ENCODE measurements at regions not wholly inside any gene's neighbourhood (a gene's known extent, or its start where the extent isn't known, plus 50 kb on each side); places are given as distances from the start of the nearest gene placed in this dataset.
A peak's percentile ranks its signal among the peaks of the same experiment; 100 is the strongest.
"Not testable (repeated sequence)": the region's sequence is repeated elsewhere in the genome, so short reads cannot be mapped to it uniquely, and the experiment has no call there.

DNA sequence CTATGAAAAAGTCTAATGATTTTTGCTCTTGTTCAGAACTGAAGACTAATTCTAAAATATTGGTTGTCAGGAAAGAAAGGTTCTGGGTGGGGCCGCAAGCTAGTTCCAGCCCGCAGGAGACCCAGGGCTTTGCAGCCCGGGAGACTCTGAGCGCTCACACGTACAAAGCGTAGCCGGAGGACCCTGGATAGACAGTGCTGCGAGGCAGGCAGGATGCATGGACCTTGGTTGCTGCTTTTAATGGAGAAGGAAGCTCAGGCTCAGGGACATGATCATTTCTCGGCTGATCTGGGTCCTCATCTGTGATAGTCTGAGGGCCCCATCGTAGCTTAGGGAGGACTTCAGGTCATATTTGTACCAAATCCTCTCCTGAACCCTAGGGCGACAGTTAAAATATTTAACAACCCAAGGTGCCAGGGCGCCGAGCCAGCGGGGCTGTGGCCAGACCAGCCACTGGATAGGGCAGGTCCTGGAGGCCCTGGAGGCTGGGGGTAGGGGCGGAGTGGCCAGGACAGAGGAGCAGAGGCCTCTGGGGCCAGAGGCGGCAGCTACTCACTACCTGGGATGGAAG is 70.1 kb upstream of the UNC5A start:
- Mint-ChIP-seq H3K9me3 (no peaks in the 10 kb centered on the region), H3K27ac (no peak overlapping the region), H3K4me1 (peaks cover 24% of the 10 kb centered on the region), H3K36me3 (no peaks in the 10 kb centered on the region), H3K27me3 (peaks cover 42% of the 10 kb centered on the region), H3K4me3 (no peak overlapping the region)

DNA sequence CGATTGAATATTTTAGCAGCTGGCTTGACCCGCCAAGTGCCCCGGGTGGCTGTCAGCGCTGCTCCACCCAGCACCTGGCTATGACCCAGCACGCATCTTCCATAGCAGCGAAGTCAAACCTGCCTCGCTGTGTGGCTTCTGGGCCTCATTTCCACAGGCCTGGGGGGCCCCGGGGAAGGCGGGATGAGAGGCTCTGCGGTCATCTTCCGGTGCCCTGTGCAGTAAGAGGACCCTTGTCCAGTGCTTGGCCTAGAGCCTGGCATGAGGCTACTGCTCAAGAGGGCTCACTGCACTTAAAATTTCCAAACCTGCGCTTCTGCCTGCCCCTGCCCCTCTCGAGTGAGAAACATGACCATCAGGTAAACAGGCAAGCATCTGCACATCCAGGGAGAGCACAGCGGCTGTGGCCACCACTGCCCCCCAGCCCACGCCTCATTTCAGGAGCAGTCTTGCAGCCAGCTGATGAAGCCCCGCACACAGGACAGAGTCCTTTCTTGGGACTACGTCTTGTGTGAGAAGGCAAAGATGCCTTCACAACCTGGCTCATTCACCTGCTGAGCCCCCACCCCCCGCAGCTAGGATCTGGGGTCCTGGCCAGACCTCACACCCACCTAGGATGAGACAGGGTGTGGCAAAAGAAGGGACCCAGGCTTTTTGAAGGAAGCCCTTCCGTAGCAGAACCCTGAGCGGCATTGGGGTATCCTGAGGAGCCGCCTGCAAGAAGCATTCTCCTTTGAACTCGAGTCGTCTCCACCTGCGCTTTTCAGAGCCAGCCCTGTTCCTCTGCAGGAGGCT is 69.5 kb upstream of the UNC5A start:
- Mint-ChIP-seq H3K4me1 (peaks cover 30% of the 10 kb centered on the region), H3K36me3 (no peaks in the 10 kb centered on the region), H3K27me3 (peaks cover 43% of the 10 kb centered on the region), H3K9me3 (no peaks in the 10 kb centered on the region), H3K27ac (no peak overlapping the region), H3K4me3 (no peak overlapping the region)

DNA sequence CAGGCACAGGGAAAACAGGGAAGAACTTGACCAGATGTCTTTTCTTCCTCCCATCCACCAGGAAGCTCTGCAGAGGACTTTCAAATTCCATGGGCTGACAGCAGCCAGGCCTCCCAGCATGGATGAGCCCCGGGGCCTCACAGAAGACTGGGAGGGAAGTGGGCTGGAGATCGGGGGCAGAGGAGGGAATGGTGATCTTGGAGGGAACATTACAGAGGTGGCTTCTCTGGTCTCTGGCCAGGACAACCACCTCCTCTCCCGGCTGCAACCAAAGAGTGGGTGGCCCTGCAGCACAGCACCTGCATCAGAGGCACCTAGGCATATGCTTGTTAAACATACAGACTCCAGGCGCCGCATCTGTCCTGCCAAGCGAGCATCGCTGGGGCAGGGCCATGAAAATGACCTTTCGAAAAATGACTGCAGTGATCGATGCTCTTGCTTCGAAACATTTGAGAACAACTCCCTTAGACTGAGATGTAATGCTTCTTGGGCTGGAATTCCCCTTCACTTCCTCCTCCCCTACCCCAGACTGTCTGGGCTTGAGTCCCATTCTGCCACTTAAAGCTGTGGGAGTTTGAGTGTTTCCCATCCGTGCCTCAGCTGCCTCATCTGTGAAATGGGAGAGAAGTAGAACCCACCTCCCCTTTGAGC is 68.7 kb upstream of the UNC5A start:
- no peaks in the 10 kb centered on the region for H3K9me3 Mint-ChIP-seq
- H3K4me1 Mint-ChIP-seq, result peaks cover 36% of the 10 kb centered on the region
- H3K4me3 Mint-ChIP-seq, result no peak overlapping the region
- H3K27ac Mint-ChIP-seq, result no peak overlapping the region
- H3K36me3 Mint-ChIP-seq, result no peaks in the 10 kb centered on the region
- H3K27me3 Mint-ChIP-seq, result peaks cover 49% of the 10 kb centered on the region

DNA sequence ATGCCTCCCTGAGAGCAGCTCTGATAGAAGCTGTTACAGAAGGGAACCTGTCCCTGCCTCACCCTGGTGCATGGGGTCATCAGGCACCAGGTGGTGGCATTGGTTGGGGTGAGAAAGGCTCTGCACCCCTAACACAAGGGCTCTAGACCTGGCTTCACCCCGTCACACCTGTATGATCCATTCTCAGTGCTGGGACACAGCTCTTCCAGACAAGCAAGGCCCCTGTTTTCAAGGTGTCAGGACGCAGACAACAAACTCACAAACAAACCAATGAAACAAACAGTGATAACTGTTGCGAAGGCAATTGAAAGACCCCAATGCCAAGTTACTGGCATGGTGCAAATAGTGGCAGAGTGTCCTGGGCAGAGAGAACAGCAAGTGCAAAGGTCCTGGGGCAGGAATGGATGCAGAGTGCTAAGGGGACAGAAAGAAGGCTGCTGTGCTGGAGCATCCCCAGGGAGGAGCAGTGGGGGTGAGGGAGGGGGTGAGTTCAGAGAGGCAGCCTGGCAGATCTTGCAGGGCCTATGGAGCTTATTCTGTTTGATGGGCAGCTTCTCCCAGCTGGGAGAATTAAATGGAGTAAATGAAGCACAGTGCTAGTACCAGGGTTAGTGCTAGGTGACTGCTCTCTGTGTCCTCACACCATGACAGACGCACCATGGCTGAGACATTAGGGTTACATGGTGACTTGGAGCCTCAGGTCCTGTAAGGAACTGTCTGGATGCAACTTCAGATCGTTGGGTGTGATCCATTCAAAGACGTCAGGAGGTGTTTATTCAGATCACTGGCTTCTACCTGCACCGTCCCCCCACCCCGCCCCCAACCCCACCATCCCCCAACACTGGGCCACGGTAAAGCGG is 67.9 kb upstream of the UNC5A start:
- Mint-ChIP-seq H3K27me3 (peaks cover 53% of the 10 kb centered on the region), H3K4me3 (no peak overlapping the region), H3K9me3 (no peaks in the 10 kb centered on the region), H3K27ac (peak overlapping the region; percentile 6), H3K36me3 (no peaks in the 10 kb centered on the region), H3K4me1 (peaks cover 36% of the 10 kb centered on the region)

DNA sequence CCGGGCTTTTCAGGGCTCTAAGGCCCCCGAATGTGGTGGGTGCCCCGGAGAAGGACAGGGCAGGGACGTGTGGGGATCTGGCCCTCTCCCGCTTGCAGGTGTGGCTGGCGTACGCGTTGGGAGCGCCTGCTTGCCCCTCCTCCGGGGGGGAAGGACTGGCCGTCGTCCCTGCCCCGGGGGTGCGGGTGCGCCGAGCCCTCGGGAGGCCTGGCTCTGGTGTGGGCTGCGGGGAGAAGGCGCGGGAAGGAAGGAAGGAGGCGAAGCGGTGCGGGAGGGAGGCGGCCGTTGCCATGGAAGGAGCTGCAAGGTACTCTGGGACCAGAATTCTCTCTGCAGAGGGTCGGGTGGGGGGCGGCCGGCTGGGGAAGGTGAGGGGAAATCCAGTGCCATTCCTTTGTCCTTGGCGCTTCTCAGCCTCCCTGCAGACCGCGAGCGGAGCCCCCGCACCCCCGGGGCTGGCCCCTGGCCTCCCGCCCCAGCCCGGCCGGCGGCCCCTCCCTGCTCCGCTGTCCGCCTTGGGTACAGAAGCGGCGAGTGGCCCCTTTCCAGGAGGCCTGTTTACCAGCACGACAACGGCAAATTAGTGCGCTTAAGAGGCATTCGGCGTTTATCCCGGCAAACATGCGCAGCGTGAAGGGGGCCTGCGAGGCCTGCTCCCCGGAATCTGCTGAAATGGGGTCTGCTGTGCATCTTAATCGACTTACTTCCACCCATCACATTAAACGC is 67.1 kb upstream of the UNC5A start:
- Mint-ChIP-seq H3K4me3 (peak overlapping the region; percentile 44), H3K27ac (no peak overlapping the region), H3K4me1 (peaks cover 36% of the 10 kb centered on the region), H3K27me3 (peaks cover 53% of the 10 kb centered on the region), H3K36me3 (no peaks in the 10 kb centered on the region), H3K9me3 (no peaks in the 10 kb centered on the region)

DNA sequence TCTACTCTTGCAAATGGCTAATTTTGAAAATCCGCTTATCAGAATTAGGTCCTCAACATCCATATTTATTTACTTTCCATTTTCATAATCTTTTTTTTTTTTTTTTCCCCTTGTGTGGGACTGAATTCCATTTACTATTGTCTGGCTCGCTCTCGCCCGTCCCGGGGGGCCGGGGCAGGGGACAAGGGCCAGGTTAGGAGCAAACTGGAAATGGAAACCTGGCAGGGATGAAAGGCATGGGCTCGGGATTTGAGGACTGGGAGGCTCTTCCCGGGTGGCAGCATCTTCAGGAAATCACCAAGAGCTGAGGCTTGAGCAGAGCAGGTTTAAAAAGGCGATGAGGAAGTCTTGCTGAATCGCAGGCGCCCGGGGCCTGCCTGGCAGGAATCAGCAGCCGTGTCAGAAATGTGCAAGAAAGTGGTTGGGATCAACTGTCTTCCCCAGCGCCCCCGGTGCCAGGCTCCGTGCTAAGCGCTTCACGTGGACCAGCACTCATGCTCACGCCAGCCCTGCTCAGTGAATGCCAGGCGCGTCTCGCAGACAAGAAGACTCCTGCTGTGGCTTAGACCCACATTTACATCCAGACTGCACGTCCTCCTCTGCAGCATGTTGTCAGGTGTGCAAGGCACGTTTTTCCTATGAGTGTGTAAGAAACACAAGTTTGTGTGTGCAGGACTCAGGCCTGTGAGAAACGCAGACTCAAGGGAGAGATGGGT is 66.3 kb upstream of the UNC5A start:
- H3K9me3 Mint-ChIP-seq, result no peaks in the 10 kb centered on the region
- H3K4me3 Mint-ChIP-seq, result peak overlapping the region; percentile 44
- no peaks in the 10 kb centered on the region for H3K36me3 Mint-ChIP-seq
- H3K27me3 Mint-ChIP-seq, result peaks cover 51% of the 10 kb centered on the region
- peaks cover 36% of the 10 kb centered on the region for H3K4me1 Mint-ChIP-seq
- H3K27ac Mint-ChIP-seq, result no peak overlapping the region

DNA sequence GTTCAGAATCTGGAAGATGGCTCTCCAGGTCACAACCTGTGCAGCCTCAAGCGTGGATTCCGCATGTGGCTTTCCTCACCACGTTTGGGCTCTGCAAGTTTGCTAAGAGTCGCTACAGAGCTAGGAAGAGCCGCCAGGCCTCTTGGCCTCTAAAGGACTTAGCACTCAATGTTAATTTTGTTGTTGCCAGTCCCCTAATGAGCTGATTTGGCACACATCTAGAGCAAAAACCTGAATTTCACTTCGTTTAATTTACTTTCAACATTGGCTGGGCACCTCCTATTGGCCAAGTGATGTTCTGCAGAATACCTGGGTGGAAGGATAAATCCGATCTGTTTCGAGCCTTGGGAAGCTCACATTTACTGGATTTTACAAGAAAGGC is 65.8 kb upstream of the UNC5A start:
- no peak overlapping the region for H3K27ac Mint-ChIP-seq
- H3K36me3 Mint-ChIP-seq, result no peaks in the 10 kb centered on the region
- H3K4me3 Mint-ChIP-seq, result no peak overlapping the region
- H3K4me1 Mint-ChIP-seq, result peaks cover 36% of the 10 kb centered on the region
- H3K9me3 Mint-ChIP-seq, result no peaks in the 10 kb centered on the region
- peaks cover 49% of the 10 kb centered on the region for H3K27me3 Mint-ChIP-seq

DNA sequence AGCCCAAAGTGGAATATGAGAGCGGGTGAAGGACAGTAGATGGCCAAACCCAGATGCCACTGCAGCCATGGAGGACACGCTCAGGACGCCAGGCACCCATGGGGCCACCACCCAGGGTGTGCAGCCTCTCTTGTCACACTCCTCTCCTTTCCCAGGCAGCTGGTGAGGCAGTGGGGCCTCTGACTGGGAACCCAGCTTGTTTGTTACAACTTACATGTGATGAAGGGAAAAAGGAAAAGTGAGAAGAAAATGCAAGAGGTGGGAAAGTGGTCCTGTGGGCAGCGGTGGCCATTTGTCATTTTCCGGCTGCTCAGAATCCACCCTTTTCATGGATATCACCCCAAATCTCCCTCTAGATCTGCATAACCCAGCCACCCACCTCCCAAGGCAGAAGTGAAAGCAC is 62.7 kb upstream of the UNC5A start:
- H3K27ac Mint-ChIP-seq, result no peak overlapping the region
- no peaks in the 10 kb centered on the region for H3K36me3 Mint-ChIP-seq
- no peaks in the 10 kb centered on the region for H3K9me3 Mint-ChIP-seq
- peaks cover 28% of the 10 kb centered on the region for H3K4me1 Mint-ChIP-seq
- H3K27me3 Mint-ChIP-seq, result peaks cover 56% of the 10 kb centered on the region
- no peak overlapping the region for H3K4me3 Mint-ChIP-seq

DNA sequence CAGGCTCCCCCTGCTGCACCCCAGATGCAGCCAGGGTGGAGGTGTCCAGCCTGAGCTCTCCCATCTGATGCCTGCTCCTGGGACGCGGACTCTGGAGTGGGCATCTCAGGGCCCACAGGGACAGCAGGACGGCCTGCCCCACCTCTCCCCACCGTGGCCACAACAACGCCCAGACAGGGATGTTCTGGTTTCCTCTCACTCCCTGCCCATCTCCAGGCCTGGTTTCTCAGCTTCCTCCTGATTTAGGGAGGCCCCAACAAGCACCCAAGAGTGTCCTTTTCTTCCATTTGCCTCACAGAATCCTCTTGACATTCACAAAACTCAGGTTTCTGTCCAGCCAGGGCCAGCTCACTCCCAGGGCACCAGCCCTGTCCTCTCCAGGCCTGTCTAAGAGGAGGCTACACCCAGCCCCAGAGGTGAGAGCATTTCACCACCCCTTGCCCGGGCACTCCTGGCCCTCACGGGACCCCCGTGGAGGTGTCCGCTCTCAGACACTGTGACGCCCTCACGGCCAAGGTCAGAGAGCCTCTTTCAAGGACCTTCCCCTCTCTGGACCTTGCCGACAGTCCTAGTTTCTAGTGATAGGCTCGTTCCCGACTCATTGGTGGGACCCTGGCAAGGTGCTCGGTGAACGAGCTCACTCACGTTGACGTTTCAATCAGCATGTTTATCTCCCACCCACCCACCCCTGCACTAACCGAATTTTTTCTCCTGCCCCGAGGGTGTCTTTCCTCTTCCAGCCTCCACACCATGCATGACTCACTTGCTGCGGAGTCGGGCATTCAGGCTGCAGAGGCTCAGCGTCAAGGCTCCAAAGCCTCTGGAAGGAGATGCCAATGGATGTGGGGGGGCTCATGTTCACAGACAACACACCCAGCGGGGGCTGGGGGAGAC is 62.0 kb upstream of the UNC5A start:
- Mint-ChIP-seq H3K9me3 (no peaks in the 10 kb centered on the region), H3K36me3 (no peaks in the 10 kb centered on the region), H3K27ac (no peak overlapping the region), H3K27me3 (peaks cover 56% of the 10 kb centered on the region), H3K4me3 (no peak overlapping the region), H3K4me1 (peaks cover 28% of the 10 kb centered on the region)

DNA sequence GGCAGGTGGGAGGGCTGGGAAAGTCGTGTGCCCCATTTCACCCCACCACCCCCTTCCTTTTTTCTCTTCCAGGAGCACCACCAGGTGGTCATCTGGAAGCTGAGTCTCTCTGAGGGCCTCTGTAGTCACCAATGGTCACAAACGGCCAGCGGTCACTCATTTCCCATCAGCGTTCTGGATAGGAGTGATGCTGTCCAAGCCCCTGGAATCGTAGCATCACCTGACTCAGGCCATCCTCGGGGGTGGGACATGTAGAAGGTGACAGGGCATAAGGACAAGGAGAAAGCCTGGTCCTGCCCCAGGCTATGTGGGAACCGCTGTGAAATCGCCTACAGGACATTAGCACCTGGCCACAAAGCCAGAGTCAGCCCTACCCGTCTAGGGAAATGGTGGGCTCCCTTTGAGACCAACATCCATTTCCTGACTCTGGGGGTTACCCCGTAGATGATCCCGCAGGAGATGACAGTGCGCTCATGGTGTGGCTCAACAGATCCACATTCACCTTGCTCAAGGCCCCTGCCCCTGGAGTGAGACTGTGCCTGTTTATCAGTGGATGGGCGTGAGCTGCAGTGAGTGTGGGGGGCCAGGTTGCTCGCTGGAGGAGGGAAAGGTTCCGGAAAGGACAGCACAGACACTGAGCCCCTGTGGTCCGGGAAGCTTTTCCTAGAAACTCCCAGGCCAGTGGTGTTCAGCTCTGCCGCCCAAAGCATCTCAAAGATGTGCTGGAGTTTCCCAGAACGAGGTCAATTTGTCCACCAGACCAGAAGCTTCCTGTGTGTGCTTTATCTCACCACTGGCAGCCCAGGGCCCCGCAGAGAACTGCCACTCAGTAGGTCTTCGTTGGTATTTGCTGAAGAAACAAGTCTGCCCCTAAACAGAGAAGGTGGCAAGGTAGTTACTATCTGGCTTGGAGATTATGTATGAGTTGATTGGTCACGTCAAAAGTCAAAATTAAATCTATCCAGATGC is 61.1 kb upstream of the UNC5A start:
- peaks cover 56% of the 10 kb centered on the region for H3K27me3 Mint-ChIP-seq

DNA sequence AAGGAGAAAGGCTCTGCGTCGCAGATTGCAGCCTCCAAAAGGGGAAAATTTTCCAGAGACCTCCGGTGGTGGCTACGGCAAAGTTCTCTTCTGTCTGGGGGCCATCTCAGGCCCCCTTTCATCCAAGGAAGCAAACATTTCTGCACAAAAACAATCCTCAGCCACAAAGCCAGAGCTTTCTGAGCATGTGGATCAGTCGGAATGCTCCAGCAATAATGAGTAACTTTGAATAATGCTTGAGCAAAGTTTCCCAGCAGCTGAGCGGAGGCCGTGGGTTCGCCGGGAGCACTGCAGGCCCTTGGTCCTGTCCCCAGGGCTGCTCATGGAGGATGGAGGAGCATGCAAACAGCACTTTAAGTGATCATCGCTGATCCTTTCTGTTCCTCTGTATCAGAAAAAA is 60.2 kb upstream of the UNC5A start:
- Mint-ChIP-seq H3K4me1 (peaks cover 13% of the 10 kb centered on the region), H3K27me3 (peaks cover 53% of the 10 kb centered on the region), H3K27ac (no peak overlapping the region), H3K36me3 (no peaks in the 10 kb centered on the region), H3K9me3 (peaks cover 12% of the 10 kb centered on the region), H3K4me3 (no peak overlapping the region)

More for the DNA sequence above, 61.1 kb upstream of the UNC5A start:
- no peaks in the 10 kb centered on the region for H3K36me3 Mint-ChIP-seq
- H3K4me1 Mint-ChIP-seq, result peaks cover 22% of the 10 kb centered on the region
- no peak overlapping the region for H3K4me3 Mint-ChIP-seq
- H3K9me3 Mint-ChIP-seq, result peaks cover 5% of the 10 kb centered on the region
- no peak overlapping the region for H3K27ac Mint-ChIP-seq

DNA sequence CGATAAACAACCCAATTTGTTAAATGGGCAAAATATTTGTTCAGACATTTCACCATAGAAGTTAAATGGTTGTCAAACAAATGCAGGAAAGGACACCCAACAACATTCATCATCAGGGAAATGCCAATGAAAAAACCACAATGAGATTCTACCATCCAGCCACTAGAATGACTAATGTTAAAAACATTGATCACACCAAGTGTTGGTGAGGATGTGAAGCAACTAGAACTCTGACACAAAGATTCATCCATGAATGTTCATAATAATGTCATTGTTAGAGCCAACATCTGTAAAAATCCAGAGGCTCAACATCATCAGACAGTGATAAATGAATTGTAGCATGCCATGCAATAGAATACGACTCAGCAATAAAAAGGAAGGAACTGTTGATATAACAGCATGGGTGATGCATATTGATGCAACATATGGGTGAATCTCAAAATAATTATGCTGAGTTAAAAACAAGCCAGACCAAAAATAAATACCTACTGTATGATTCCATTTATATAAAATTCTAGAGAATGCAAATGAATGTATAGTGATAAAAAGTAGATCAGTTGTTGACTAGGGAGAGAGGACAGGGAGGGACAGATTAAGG is 55.9 kb upstream of the UNC5A start:
- no peak overlapping the region for H3K27ac Mint-ChIP-seq
- H3K27me3 Mint-ChIP-seq, result peaks cover 48% of the 10 kb centered on the region

DNA sequence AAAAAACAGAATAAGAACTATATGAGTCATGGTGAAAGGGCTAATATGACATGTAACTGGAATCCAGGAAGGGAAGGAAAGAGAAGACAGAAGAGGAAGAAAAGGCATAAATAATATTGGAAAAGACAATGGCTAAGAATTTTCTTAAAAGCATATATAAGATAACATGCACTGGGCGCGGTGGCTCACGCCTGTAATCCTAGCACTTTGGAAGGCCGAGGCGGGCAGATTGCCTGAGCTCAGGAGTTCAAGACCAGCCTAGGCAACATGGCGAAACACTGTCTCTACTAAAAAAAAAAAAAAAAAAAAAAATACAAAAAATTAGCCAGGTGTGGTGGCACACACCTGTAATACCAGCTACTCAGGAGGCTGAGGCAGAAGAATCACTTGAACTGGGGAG is 54.8 kb upstream of the UNC5A start:
- peak overlapping the region; percentile 47 for H3K27ac Mint-ChIP-seq
- not testable (repeated sequence) for H3K4me3 Mint-ChIP-seq, H3K4me1 Mint-ChIP-seq, H3K36me3 Mint-ChIP-seq
- peaks cover 46% of the 10 kb centered on the region for H3K27me3 Mint-ChIP-seq
- peaks cover 12% of the 10 kb centered on the region for H3K9me3 Mint-ChIP-seq

More for the DNA sequence above, 55.9 kb upstream of the UNC5A start:
- Mint-ChIP-seq H3K9me3 (peaks cover 12% of the 10 kb centered on the region), H3K4me3 (no peak overlapping the region), H3K4me1 (no peaks in the 10 kb centered on the region), H3K36me3 (peaks cover 2% of the 10 kb centered on the region)

All from activated naive CD4-positive, alpha-beta T cell treated with anti-CD3 and anti-CD28 coated beads, Interleukin-2, amount 50 U/mL, for 24 hours (primary cell).